ENCODE measurements at regions not wholly inside any gene's neighbourhood (a gene's known extent, or its start where the extent isn't known, plus 50 kb on each side); places are given as distances from the start of the nearest gene placed in this dataset.

DNA sequence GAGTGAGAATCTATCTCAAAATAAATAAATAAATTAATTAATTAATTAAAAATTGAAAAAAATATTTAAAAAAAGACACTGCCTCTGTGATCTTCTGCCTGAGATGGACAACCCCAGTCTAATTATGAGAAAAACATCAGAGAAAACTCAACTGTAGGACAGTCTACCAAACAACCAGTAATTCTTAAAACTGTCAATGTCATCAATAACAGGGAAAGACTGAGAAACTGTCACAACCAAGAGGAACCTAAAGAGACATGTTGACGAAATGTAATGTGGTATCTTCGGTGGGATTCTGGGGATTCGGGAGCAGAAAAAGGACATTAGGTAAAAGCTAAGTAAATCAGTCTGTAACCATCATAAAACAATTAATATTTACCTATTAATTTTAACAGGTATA is 265.4 kb upstream of the LMCD1 start:
- TF ChIP-seq, protein P1, sequence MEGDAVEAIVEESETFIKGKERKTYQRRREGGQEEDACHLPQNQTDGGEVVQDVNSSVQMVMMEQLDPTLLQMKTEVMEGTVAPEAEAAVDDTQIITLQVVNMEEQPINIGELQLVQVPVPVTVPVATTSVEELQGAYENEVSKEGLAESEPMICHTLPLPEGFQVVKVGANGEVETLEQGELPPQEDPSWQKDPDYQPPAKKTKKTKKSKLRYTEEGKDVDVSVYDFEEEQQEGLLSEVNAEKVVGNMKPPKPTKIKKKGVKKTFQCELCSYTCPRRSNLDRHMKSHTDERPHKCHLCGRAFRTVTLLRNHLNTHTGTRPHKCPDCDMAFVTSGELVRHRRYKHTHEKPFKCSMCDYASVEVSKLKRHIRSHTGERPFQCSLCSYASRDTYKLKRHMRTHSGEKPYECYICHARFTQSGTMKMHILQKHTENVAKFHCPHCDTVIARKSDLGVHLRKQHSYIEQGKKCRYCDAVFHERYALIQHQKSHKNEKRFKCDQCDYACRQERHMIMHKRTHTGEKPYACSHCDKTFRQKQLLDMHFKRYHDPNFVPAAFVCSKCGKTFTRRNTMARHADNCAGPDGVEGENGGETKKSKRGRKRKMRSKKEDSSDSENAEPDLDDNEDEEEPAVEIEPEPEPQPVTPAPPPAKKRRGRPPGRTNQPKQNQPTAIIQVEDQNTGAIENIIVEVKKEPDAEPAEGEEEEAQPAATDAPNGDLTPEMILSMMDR (IDR thresholded peaks at IDR 0.05) = no peak
- TF ChIP-seq POLR2A (IDR thresholded peaks at IDR 0.05) = no peak
